GM18511 (cell line): ENCODE measurements at regions not wholly inside any gene's neighbourhood (a gene's known extent, or its start where the extent isn't known, plus 50 kb on each side); places are given as distances from the start of the nearest gene placed in this dataset.

Experiments used
- ATAC-seq: cut with Tn5 transposase; IDR thresholded peaks from one replicate; pipeline ENCODE4 v1.9.1; 2021; ENCODE audit warnings: mild to moderate bottlenecking, moderate library complexity; ENCODE audit not compliant: unreplicated experiment

GRCh38 chr3:18779704-18780103 lies 354.6 kb upstream of the SATB1 start:
- no peak for ATAC-seq

DNA sequence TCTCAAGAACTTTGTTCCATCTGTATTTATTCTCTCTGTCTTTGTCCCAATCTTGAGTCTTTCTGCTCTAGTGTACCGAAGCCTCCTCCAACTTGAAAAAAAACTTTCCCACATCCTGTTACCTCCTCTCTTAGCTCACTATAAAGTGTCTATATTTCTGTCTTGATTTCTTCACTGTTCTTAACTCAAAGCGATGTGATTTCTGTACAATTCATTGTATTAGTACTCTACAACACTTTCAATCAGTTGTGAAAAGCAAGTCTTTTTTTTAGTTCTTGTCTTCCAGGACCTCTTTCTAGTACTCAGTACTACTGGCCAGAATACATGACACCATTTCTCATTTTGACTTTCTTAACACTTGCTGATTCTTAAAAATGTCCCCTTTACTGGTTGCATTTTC lies 353.5 kb upstream of the SATB1 start:
- no peak for ATAC-seq

GRCh38 chr3:18778094-18778493 lies 353.0 kb upstream of the SATB1 start:
- ATAC-seq, result no peak

GRCh38 chr3:18775501-18775900 lies 350.4 kb upstream of the SATB1 start:
- no peak for ATAC-seq

GRCh38 chr3:18774319-18775088 lies 349.4 kb upstream of the SATB1 start:
- no peak for ATAC-seq

GRCh38 chr3:18772699-18773305 lies 347.7 kb upstream of the SATB1 start:
- no peak for ATAC-seq

- no peak for ATAC-seq
Observed at GRCh38 chr3:18771931-18772330, 346.8 kb upstream of the SATB1 start.

DNA sequence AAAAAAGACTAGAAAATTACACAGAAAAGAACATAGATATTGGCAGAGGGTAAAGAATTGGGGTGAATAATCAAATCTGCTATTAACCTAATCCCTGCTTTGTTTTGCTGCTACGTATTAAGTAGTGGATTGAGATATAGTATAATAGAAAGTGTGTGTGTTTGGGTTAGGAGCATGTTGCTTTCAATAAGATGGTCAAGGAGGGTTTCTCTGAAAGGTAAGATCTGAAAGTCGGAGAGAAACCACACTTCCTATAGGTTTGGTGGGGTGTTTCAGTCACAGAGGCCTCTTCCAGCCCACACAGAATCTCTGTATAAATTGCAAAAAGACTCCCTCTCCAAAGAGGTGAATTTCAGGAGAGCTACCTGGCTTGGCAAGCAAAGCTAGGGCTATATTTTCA lies 345.7 kb upstream of the SATB1 start:
- no peak for ATAC-seq

GRCh38 chr3:18767756-18768303 lies 342.7 kb upstream of the SATB1 start:
- no peak for ATAC-seq

DNA sequence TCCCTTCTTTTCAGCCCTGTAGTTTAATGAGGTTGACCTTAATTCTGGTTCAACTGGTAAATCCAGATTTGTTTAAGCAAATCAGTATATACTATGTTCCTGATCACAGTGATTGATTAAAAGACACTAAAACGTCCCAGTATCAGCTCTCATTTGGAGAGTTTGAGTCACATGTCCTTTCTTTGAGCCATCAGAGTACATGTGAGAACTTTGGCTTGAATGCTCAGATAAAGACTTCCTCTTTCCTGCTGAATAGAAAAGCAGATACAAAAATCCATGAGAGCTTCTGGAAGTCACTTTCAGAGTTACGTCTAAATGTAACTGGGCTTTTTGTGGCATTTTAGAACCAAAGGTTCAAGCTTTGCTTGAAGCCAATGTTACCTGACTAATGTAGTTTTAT lies 341.8 kb upstream of the SATB1 start:
- no peak for ATAC-seq

DNA sequence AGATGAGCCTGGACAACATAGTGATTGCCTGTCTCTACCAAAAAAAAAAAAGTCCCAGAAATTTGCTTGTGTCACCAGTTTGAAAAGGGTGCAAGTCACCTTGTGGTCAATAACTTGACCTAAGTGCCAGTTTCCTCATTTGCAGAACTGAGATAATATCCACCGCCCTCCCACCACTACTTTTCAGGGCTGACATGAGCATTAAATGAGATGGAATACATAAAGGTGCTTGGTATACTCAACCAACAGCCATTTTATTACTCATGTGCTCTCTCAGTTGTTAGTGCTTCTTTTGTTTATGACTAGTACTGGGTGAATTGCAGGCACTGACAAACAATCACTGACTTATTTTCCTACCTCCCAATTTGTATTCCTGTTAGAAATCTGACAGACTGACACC lies 340.5 kb upstream of the SATB1 start:
- no peak for ATAC-seq

DNA sequence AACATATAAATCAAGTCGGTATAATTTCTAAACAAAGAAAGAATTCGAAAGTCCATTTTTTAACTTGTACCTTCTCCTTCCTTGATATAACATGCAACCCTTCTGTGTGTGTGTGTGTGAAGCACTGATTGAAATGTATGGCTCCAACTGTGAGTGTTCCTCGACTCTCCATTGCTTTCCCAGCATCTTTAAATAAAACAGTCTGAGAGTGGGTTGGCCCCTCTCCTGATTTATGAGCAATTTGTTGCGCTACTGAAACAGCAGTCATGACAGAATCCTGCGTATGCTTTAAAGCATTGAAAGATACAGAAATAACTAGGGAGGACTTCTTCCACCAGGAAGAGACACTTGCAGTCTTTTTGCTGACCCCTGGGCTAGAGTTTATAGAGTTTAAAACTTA lies 340.0 kb upstream of the SATB1 start:
- no peak for ATAC-seq

GRCh38 chr3:18761530-18761929 lies 336.4 kb upstream of the SATB1 start:
- ATAC-seq, result no peak

GRCh38 chr3:18758047-18758704 lies 333.0 kb upstream of the SATB1 start:
- peak; percentile 96 for ATAC-seq

- no peak for ATAC-seq
Observed at GRCh38 chr3:18757476-18757875, 332.3 kb upstream of the SATB1 start.

DNA sequence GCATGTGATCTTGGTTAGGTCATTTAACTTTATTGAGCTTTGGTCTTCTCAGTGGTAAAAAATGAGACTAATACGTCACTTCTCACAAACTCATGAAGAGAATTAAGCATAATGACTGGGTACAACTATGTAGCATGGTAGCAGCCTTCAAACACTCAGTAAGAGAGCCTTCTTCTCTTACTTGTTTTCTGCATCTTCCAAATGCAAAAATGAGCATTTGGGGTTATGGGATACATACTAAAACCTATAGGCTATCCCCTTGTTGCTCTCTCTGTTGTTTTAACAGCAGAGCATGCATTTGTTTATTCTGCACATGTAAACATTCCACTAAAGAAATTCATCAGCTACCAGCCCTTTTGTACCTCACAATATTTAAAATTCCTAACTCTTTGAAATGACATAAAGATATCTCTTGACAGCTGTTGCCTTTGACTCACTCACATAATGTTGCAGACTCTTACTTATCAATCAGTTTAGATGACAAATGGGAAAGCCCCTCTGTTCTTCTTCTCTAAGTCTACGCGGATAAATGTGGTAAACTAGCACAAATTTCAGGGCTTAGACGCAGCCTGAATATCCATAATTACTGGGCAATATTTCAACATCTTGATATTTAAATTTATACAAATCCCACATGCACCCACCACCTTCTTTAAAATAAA lies 327.3 kb upstream of the SATB1 start:
- ATAC-seq, result no peak

DNA sequence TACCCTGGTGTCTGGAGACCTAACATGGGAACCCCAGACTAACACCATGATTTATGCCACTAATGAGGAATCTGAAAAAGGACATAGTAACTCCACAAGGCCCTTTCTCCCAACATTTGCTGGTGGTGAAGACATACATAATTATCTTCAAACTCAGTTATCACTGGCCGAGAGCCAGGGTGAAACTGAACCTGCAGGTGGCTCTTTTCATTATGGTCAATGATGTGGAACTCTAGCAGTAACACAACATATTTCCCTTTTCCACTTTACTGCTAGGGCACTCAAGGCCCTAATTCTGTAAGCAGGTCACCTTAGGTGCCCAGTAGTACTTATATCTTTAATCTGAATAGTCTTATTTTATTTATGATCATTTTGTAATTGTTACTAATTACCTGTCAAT lies 326.4 kb upstream of the SATB1 start:
- peak; percentile 66 for ATAC-seq

DNA sequence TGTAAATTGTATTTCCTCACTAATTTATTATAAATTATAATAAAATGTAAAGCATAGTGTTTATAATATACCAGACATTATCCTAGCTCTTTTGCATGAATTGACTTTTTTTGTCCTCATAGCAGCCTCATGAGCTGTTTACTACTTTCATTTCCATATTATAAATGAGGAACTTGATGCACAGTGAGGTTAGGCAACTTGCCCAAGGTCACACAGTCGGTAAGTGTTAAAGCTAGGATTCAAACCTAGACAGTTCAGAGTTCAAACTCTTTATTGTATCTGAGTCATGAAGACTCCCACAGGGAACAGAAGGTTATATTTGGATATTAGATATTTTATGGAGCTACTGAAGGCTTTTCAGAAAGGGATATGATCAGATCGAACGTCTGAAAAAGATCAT lies 322.2 kb upstream of the SATB1 start:
- ATAC-seq, result peak; percentile 42

- ATAC-seq, result no peak
Observed at GRCh38 chr3:18745472-18745871, 320.3 kb upstream of the SATB1 start.

- ATAC-seq, result no peak
Observed at GRCh38 chr3:18744472-18744871, 319.3 kb upstream of the SATB1 start.

DNA sequence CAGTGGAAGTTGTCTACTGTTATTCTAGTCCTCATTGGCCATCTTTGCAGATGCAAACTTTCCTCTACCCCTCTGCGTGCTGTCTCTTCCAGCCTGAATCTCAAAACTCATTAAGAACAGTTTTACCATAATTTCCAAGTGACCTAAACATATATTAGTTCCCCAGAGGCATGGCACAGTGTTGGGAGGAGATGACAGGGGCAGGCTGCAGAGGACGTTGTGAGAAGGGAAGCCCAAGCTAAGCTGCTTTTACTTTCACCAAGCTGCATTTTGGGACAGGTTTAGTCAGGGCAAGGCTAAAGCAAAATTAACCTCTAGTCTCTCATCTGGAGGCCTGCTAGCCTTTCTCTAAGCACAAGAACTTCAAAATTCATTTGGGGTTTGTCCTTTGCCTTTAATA lies 318.6 kb upstream of the SATB1 start:
- no peak for ATAC-seq
